ENCODE measurements at regions not wholly inside any gene's neighbourhood (a gene's known extent, or its start where the extent isn't known, plus 50 kb on each side); places are given as distances from the start of the nearest gene placed in this dataset.

DNA sequence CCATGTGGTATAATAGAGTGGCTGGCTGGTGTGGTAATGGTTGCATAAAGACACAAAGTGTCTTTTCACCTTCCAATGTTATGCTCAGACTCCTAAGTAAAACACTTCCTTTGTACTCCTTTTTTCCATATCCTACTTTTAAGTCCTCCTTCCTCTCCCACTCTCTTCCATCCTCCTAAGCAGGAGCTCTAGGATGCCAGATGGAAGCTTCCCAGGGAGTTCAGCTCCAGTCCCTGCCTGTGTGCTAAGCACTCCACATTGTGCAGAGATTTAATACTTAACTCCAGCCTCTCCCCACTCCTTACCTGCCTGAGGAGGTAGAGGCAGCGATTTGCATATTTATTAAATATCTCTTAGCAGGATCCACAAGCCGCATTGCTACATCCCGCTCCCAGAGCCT lies 60.5 kb upstream of the IGSF21 start:
- no peak for DNase-seq (ENCODE audit: low read depth)
- no peak for TF ChIP-seq MYC (IDR thresholded peaks at IDR 0.05; ENCODE audit: low read depth, low read length)
- TF ChIP-seq, protein P1, sequence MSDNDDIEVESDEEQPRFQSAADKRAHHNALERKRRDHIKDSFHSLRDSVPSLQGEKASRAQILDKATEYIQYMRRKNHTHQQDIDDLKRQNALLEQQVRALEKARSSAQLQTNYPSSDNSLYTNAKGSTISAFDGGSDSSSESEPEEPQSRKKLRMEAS (IDR thresholded peaks at IDR 0.05; ENCODE audit: low read depth, low read length): no peak
- TF ChIP-seq, protein P2, sequence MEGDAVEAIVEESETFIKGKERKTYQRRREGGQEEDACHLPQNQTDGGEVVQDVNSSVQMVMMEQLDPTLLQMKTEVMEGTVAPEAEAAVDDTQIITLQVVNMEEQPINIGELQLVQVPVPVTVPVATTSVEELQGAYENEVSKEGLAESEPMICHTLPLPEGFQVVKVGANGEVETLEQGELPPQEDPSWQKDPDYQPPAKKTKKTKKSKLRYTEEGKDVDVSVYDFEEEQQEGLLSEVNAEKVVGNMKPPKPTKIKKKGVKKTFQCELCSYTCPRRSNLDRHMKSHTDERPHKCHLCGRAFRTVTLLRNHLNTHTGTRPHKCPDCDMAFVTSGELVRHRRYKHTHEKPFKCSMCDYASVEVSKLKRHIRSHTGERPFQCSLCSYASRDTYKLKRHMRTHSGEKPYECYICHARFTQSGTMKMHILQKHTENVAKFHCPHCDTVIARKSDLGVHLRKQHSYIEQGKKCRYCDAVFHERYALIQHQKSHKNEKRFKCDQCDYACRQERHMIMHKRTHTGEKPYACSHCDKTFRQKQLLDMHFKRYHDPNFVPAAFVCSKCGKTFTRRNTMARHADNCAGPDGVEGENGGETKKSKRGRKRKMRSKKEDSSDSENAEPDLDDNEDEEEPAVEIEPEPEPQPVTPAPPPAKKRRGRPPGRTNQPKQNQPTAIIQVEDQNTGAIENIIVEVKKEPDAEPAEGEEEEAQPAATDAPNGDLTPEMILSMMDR (IDR thresholded peaks at IDR 0.05; ENCODE audit: low read depth, low read length): no peak
- no peak for TF ChIP-seq POLR2A (IDR thresholded peaks at IDR 0.05; ENCODE audit: extremely low read depth, insufficient read length)
- H3K4me3 ChIP-seq (ENCODE audit: low read depth, low read length): no peak overlapping the region

DNA sequence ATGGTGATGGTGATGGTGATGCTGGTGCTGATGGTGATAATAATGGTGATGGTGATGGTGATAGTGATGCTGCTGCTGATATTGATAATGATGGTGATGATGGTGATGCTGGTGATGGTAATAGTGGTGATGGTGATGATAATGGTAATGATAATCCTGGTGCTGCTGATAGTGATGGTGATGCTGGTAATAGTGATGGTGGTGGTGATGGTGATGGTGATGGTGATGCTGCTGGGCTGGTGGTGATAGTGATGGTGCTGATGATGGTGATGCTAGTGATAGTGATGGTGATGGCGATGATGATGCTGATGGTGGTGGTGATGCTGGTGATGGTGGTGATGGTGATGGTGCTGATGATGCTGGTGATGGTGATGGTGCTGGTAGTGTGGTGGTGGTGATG lies 58.4 kb upstream of the IGSF21 start:
- TF ChIP-seq, protein P2 (IDR thresholded peaks at IDR 0.05; ENCODE audit: low read depth, low read length): no peak
- TF ChIP-seq MYC (IDR thresholded peaks at IDR 0.05; ENCODE audit: low read depth, low read length) (no peak), POLR2A (IDR thresholded peaks at IDR 0.05; ENCODE audit: extremely low read depth, insufficient read length) (no peak)
- TF ChIP-seq, protein P1 (IDR thresholded peaks at IDR 0.05; ENCODE audit: low read depth, low read length): no peak
- DNase-seq (ENCODE audit: low read depth): no peak
- no peak overlapping the region for H3K4me3 ChIP-seq (ENCODE audit: low read depth, low read length)

DNA sequence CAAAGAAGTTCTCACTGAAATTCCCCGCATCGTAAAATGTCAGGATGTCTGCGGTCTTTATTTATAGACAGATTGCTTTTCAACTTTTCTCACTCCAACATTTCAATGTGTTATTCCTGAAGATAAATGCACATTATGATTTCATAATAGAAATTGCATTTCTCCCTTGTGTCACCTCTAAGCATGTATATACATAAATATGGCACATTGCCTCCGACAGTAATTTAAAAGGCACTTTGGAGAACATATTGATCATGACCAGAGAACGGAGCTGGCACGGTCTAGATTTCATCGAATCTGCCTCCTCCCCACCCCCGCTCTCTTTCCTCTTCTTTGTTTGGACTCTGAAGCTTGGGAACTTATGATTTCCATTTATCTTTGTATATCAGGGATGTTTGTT lies 54.9 kb upstream of the IGSF21 start:
- TF ChIP-seq POLR2A (IDR thresholded peaks at IDR 0.05; ENCODE audit: extremely low read depth, insufficient read length) (no peak), MYC (IDR thresholded peaks at IDR 0.05; ENCODE audit: low read depth, low read length) (no peak)
- TF ChIP-seq, protein P1 (IDR thresholded peaks at IDR 0.05; ENCODE audit: low read depth, low read length): no peak
- TF ChIP-seq, protein P2 (IDR thresholded peaks at IDR 0.05; ENCODE audit: low read depth, low read length): no peak
- no peak for DNase-seq (ENCODE audit: low read depth)
- H3K4me3 ChIP-seq (ENCODE audit: low read depth, low read length): no peak overlapping the region

DNA sequence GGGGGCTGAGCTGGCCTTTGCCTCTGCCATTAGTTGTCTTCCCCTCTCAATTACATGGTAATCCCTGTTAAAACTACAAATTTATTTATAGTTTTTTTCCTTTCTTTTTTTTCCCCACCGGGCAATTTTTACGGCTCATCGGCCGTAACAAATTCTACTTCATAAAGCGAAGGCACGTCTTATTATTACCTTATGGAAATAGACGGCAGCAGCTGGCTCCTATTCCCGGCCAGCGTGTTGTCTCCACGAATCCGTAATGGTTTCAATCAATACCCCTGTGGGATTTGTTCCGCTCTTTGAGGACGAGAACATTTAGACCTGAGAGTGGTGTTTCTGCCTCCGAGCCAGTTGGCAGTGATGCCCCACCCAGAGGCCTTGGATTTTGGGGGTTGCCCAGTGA lies 52.4 kb upstream of the IGSF21 start:
- DNase-seq (ENCODE audit: low read depth): no peak
- no peak for TF ChIP-seq MYC (IDR thresholded peaks at IDR 0.05; ENCODE audit: low read depth, low read length)
- TF ChIP-seq, protein P1 (IDR thresholded peaks at IDR 0.05; ENCODE audit: low read depth, low read length): no peak
- TF ChIP-seq, protein P2 (IDR thresholded peaks at IDR 0.05; ENCODE audit: low read depth, low read length): no peak
- TF ChIP-seq POLR2A (IDR thresholded peaks at IDR 0.05; ENCODE audit: extremely low read depth, insufficient read length): no peak
- H3K4me3 ChIP-seq (ENCODE audit: low read depth, low read length): no peak overlapping the region

DNA sequence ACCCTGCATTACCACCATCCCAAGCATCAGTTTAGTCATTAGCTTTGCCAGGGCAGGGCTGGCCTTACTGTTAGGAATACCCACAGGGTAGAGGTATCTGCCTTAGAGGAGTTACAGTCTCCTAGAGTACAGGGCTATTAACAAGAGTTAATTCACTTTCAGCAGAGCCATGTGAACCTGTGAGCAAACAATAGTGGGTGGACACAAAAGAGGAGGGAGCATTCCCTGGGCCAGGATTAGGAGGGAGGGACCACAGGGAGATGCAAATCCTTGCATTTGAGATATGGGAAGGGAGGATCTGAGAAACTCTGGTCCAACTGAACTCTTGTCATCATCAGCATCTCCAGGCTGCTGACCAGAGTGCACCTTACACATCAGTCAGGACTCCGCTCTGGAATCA lies 51.1 kb upstream of the IGSF21 start:
- no peak for DNase-seq (ENCODE audit: low read depth)
- no peak for TF ChIP-seq POLR2A (IDR thresholded peaks at IDR 0.05; ENCODE audit: extremely low read depth, insufficient read length)
- TF ChIP-seq, protein P2 (IDR thresholded peaks at IDR 0.05; ENCODE audit: low read depth, low read length): no peak
- no peak overlapping the region for H3K4me3 ChIP-seq (ENCODE audit: low read depth, low read length)

DNA sequence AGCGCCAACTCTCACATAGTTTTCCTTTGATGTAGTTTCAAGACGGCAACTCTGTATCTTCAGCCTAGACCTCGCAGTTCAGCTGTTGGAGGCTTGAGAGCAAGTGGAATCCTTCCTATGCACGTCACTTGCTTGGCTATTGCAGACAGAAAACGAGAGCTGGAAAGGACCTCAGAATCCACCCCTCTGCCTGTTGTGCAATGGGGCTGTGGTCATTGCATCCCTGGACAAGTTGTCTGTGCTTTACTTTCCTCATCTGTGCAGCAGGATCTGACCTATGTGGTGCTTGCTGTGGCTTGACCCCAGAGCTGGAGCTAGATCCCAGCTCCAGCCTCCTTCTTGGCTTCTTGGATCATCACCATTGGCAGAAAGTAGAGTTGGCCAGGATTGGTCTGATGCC lies 50.0 kb upstream of the IGSF21 start:
- TF ChIP-seq POLR2A (IDR thresholded peaks at IDR 0.05; ENCODE audit: extremely low read depth, insufficient read length): no peak
- no peak overlapping the region for H3K4me3 ChIP-seq (ENCODE audit: low read depth, low read length)
- DNase-seq (ENCODE audit: low read depth): no peak
